GM18511 (cell line): ENCODE measurements at regions not wholly inside any gene's neighbourhood (a gene's known extent, or its start where the extent isn't known, plus 50 kb on each side); places are given as distances from the start of the nearest gene placed in this dataset.

ENCODE experiments used
- ATAC-seq: cut with Tn5 transposase; IDR thresholded peaks from one replicate; pipeline ENCODE4 v1.9.1; 2021; ENCODE audit warnings: mild to moderate bottlenecking, moderate library complexity; ENCODE audit not compliant: unreplicated experiment

DNA sequence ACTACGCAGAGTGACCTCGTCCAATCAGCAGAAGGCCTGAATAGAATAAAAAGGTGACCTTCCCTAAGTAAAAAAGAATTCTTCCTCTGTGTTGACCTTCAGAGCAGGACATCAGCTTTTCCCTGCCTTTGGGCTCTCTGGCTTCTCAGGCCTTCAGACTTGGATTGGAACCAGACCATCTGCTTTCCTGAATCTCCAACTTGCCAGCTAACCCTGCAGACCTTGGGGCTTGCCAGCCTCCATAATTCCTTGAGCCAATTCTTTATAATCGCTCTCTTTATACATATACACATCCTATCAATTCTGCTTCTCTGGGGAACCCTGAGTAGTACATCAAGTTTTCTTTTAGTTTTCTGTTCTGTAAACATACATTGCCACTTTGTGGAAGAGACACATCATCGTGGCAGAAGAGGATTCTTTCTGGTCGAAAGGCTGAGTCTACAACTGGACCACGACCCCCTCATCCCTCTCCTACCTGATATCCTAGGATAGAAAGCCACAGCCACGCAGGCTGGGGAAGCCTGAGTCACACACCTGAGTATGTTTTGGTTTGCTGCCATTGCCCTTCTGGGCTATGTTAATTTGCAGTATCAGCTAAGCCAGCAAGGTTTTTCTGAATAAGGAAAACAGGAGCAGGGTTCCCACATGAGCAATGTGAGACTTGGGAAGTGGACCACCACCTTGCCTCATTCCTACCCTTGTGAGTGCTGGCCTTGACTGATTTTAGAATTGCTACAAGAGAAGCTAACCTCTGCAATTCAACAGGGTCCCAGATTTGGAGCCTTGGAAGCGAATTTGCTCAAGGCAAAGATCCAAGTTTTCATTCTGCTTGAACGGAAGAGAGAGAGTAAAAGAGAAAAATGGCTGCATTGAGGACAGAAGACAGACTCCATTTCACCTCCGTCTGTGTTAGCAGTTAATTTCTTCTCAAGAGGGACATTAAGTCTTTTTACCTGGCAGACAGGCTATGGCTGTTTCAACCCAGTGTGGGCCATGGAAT, 445.2 kb upstream of the FZD8 start:
- ATAC-seq: no peak

DNA sequence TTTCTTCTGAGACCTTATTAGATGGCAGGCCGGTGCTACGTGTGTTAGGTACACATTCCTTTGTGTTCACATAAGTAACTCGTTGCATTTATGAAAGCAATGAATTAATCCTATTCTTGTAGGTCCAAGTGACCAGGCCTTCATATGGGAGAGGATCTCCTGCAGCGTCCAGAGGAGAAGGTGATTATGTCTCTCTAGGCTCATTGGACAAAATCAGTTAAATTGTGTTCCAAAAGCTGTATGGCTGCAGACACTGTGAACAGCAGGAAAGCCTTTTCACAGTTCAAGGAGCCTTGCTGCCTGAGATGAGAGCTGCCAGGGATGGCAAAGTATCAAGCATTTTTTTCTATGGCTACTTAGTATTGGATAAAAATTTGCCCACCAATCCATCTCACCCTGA, 433.1 kb upstream of the FZD8 start:
- ATAC-seq: no peak

DNA sequence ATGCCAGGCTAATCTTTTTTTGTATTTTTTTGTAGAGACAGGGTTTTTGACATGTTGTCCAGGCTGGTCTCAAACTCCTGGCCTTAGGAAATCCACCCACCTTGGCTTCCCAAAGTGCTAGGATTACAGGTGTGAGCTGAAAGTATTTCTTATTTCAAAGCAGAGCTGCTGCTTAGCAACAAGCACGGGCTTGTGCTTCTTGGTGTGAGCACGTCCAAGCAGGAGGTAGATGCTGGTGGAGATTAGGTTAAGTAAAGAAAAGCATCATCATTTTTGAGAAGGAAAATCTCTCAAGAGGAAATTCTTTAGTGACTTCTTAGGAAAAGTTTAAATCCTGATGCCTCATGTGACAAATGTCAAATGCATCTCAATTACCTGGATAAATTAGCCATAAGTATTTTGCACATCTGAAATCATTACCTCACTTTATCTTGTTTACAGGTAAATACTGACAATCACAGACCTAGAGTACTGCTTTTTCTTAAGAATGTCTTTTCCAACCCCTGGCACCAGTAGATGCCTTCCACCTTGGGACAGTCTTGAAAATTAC, 431.8 kb upstream of the FZD8 start:
- no peak for ATAC-seq

DNA sequence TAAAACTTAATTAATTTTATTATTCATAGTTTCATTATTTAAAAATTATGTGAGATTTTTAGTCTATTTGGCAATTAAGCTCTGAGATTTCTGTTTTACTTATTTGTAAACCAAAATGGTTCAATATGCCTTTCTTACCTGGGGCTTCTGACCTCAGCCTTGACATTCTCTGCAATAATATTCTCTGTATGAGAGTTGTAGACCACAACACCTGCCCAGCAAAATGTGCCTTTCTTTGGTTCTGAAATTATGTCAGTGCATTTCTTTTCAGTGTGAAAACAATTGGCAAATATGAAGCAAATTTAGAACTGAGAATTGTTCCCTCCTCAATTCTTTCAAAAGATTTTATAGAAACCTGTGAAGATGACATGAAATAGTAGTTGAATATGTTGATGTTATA, 426.4 kb upstream of the FZD8 start:
- no peak for ATAC-seq

DNA sequence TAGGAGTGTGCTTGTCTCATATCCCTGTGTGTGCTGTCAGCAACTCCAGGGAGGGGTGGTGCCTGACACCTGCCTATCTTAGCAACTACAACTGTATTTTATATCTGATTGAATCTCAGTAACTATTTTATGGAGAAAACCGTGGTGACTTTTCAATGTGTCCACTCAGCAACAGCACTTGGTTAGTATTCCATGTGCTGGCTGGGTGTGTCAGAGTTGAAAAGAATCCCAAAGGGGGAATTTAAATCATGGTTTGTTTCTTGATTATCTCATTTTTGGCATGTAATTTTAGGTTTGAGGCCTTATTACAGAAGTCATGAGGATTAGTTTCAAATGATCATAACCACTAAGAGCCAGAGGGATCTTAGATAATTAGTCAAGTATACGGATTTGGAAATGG, 425.7 kb upstream of the FZD8 start:
- ATAC-seq: no peak

DNA sequence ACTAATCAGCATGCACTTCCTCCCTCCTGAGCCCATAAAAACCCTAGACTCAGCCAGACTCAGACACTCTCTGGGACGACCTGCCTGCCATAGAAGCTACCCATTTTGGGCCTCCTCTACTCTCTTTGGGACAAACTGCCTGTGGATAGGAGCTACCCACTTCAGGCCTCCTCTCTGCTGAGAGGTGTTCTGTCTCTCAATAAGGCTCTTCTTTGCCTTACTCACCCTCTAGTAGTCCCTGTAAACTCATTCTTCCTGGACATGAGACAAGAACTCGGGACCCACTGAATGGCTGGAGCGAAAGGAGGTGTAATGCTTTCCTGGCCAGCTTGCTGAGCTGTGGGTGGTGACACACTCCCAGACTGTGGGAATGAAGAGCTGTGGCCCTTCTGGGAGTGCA, 424.8 kb upstream of the FZD8 start:
- ATAC-seq: no peak

DNA sequence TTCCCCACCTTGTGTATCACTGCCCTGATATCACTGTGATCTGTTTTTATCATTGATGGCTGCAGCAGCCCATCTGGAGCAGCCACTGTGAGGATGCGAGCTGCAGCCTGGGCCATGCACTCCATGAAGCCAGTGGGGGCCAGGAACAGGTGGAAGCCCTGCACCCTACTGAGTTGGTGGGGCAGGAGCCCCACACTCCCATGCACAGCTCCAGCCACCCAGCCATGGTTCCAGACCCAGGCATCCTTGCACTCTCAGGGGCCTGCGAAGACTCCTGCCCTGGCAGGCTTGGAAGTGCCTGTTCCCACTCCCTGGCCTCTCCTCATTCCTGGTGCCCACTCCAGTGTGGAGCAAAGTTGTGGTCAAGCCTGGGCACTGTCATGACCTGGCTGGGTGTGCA, 424.0 kb upstream of the FZD8 start:
- ATAC-seq: no peak

DNA sequence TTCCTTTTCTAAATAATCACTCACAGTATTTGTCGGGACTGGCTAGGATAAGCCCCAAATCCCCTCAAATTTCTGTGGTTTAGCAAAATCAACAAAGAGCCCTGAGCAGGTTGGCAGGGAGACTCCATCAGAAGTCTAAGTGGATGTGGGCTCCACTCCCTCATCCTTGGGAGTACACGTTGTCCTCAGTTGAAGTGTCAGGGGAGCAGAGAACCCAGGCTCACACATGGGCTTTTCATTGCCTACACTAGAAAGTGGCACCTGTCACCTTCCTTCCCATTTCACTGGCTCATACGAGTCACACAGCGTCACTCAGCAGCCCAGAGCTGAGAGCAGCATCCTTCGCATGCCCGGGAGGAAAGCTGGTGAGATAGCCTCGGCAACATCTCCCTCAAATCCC, 421.3 kb upstream of the FZD8 start:
- ATAC-seq: no peak

DNA sequence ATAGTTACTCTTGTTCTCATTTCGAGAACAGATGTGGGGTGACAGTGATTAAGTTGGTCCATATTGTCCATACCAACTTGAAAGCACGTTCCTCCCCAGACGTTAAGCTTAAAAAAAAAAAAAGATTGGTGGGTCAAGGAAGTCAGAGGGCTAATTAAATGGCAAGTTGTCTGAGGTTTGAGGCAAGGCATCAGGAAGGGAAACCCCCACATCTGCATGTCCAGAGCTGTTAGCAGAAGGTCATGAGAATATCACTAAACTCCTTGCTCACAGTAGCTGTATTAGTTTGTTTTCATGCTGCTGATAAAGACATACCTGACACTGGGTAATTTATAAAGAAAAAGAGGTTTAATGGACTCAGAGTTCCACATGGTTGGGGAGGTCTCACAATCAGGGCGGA, 415.6 kb upstream of the FZD8 start:
- ATAC-seq: no peak

DNA sequence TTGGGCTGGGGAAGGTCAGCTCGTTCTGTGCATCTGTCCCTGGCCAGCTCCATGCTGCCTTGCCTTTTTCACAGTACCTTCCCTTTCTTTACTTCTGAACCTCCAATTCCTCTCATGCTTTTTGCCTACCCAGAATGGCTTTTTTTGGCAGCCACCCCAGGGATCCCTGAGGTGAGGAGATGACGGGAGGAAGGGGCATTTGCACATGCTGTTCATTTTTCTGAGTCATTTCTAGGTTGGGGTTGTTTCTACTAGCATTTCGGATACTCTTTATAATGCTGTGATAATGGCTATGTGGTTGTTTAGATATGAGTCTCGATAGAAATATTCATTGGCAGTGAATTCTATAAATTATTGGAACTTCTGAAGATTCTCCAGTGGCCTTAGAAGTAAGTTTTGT, 415.1 kb upstream of the FZD8 start:
- no peak for ATAC-seq

DNA sequence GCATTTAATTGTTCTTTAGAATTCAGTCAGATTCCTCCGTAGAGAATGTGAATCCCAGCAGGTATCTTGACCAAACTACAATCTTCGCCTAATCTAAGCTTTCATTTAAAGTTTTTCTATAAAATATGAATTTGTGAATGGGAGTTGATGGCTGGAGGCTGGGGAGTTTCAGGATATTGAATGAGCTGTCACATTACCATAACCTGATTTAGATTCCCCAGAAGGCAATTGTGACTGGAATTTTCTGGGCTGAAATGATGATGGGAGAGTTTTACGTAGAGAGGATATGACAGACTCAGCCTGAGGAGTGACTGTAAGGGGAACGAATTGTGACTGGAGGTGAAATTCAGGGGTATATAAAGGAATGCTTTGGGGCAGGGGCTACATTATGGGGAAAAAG, 411.7 kb upstream of the FZD8 start:
- no peak for ATAC-seq

DNA sequence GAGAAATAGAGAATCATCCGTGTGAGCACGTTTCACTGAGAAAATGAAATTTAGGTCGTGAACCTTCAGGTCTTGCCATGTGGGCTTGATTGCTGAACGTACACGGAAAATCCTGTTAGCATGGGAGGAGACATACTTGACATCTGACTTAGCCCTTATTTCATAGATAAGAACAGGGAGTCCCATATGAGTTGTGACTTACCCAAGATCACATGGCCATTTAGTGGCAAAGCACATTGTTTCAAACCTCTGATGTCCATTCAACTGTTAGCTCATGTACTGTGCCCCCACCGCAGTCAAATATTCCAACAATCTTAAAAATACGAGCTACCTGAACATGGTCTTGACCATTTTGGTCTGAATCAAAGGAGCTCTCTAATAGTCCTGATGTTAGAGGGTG, 411.2 kb upstream of the FZD8 start:
- ATAC-seq: no peak

DNA sequence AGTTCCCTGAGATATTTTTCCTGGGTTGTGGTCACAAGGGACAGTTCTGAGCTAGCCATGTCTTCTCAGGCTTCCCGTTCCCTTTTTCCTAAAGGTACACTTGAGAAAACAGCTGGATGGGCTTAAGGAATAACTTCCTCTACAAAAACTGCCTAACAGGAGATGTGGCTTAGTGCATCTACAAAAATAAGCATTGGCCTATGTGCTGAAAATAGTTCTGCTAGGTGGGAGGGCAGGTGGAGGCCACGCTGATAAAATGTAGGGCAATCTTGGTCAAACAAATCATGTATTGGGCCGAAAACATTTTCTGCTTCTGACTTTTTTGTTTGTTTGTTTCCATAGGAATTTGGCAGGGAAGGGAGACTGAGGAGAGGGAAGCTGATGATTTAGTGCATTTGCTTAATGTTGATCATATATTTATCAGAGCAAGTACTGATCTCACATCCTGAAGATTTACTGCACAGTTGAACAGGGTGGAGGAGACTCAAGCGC, 409.4 kb upstream of the FZD8 start:
- no peak for ATAC-seq

DNA sequence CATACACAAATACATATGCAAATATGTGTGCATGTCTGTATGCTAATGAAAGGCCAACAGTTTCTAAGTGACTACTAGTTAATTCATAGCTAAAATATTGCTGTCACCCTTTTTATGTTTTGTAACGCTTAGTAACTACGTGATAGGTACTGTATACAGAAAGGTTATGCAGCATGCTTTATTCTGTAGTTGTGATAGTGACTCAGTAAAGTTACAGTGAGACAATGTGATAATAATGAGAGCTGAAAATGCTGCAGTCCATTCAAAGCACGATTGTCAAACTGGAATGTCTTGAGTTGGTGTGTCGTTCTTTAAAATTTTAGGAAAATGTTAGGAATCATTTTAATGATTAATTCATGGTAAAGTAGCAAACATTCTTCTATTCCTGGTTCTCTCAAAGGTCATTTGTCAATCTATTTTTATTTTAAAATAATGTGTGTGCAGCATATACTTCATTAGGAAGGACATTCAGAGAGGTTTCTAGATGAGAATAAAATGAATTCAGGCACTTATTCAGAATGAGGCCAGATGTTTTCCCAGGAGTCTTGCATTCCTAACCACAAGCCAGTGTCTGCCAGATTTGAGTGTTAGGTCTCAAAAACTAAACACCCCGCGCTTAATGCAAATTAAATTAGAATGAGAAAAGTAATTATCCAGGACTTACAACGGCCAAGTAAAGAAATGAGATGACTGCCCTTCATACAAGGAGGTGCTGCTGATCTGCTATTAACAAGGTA, 408.8 kb upstream of the FZD8 start:
- ATAC-seq: no peak

DNA sequence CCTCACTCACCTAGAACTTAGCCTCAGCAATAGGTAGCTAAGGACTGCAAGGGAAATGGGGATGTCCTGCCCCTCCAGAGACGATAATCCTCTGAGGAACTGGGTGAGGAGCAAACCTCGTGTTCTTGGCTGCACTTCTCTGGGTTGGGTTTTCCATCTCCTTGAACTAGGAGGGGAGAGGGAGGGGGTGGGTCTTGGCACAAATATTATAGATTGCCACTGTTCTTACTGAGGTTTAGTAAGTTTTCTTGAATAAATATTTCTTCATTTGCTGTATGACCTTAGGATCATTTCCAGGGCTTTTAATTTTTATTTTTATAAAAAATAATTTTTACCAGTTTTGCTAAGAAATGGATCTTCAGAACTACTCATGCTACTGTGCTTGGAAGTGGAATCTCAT, 406.7 kb upstream of the FZD8 start:
- no peak for ATAC-seq

DNA sequence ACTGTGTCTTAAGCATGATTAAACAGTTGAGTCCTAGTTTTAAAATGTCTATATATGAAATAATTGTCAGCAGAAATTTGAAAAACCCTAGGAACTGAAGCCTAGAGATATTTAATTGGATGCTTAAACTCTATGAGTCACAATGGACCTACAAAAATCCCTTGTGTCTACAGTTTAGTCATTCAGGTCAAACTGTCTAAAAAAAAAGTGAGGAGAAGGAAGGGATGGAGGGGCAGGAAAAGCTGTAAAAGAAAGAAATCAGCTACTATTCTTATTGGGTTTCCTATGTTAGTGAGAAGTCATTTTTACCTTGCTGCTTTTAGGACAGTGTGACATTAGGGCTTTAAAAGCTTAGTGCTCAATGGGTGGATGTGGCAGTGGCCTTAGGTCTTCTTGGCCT, 406.1 kb upstream of the FZD8 start:
- ATAC-seq: no peak

DNA sequence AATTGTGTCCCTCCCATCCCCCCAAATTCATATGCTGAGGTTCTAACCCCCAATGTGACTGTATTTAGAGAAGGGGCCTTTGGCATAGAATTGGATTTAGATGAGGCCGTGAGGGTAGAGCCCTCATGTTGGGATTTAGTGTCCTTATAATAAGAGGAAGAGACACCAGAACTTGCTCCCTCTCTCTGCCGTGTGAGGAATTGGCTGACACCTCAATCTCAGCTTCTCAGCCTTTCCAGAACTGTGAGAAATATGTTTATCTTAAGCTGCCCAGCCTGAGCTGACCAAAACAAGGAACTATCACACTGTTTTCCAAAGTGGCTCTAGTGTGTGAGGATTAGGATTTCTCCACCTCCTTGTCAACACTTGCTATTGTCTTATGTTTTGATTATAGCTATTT, 400.0 kb upstream of the FZD8 start:
- ATAC-seq: no peak

DNA sequence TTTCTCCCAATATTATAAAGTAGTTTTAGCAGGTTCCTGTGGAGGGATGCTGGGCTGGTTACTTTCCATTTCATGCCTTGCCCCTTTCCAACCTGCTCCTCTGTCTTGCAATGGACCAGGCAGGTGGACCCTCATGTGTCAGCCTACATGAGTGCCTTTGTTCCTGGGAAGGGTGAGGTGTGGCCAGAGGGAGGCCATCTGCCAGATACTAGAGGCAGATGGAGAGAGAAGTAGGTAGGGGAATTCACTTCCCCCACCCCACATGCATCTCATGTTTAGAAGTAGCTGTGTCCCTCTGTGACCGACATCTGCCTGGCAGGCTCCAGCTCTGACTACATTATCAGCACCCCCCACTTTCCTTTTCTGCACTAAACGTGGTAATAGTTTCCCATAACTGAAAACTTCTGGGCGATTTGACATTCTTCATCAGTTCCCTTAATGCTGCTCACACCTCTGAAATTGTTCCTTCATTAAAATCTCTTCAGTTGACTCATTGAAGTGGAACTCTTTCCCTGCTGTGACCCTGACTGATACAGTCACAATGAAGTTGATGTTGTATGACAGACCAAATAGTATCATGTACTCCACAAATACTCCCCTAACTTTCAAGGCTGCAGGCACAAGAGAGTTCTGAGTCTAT, 396.3 kb upstream of the FZD8 start:
- ATAC-seq: no peak

DNA sequence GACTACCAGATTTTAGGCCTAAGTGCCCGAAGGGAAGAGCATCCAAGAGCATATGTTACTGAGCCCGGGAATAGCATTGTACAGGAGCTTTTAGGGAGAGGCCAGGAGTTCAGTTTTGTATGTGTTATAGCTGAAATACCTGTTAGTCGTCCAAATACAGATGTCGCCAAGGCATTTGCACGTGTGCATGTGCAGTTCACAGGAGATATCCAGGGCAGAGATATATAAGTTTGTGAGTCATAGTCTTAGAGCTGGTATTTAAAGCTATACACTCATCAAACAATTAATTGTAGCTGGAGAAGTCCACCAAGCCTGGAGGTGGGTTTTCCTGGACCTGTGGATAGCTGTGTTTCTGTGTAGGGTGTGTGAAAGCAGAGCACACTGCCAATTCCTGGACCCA, 394.0 kb upstream of the FZD8 start:
- no peak for ATAC-seq

DNA sequence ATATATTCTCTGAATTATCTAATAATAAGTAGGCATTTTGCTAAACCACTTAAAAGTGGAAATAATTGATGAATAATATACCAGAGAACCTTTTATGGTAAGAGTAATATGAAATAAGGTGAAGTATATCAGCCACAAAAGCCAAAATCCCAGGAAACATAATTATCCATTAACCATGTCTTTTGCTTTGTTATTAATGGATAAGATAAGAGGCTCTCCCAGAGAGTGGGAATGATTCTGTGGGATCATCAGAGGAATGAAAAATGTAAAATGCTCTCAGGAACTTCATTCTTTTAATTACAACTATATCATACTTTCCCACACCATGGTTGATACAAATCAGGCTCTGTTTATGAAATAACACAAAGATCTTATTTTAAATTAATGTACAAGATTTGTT, 391.7 kb upstream of the FZD8 start:
- ATAC-seq: no peak

DNA sequence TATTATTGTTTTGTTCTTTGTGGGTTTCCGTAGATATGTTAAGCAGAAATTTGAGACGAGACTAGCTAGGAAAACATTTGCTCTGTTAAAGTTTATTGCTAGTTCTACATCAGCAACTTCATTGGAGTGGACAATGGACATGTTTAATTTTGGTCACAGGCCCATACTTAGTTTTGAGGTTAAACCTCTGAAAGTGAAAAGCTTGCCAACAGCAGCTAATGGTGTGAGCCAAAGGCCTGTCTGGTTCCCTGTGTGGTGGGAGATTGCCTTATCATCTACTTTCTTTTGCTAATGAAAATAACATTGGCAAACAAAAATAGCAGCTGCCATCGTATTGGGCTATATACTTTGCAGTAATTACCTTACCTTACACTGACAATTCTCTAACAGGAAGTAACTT, 388.4 kb upstream of the FZD8 start:
- ATAC-seq: no peak
